GM19023 (cell line): ENCODE measurements at regions not wholly inside any gene's neighbourhood (a gene's known extent, or its start where the extent isn't known, plus 50 kb on each side); places are given as distances from the start of the nearest gene placed in this dataset.
"Not testable (repeated sequence)": the region's sequence is repeated elsewhere in the genome, so short reads cannot be mapped to it uniquely, and the experiment has no call there.

Source experiments
- ATAC-seq: cut with Tn5 transposase; IDR thresholded peaks from one replicate; pipeline ENCODE4 v1.9.1; 2021; ENCODE audit warnings: mild to moderate bottlenecking, moderate library complexity; ENCODE audit not compliant: unreplicated experiment

GRCh38 chr5:99614888-99615287 is 686.1 kb upstream of the CHD1 start:
- ATAC-seq = no peak

GRCh38 chr5:99607124-99607523 is 678.3 kb upstream of the CHD1 start:
- no peak for ATAC-seq

DNA sequence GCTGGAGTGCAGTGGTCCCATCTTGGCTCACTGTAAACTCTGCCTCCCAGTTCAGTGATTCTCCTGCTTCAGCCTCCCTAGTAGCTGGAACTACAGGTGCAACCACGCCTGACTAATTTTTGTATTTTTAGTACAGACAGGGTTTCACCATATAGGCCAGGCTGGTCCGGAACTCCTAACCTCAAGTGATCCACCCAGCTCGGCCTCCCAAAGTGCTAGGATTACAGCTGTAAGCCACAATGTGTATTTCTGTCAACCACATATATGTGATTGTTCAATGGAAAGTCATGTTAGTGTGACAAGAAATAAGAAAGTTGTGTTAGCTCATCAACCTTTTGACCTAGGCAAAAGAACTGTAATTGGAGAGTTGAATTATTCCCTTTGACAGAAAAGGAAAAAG is 677.1 kb upstream of the CHD1 start:
- no peak for ATAC-seq

GRCh38 chr5:99600952-99601351 is 672.1 kb upstream of the CHD1 start:
- no peak for ATAC-seq

DNA sequence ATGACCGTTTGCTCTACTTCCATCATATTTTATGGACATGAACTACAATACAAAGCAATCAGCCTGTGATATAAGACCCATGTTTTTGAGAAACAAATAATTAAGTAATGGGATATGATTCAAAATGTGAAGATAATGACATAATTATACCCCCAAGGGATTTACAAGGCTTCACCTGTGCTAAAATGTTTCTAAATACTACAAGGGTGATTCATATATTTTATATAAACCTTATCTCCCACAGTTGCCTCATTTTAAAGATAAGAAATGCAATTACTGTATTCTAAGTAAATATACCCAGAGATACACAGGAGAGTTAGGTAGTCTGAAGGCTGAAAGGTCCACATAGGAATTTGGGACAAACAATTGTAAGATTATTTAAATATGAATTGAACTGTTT is 662.0 kb upstream of the CHD1 start:
- ATAC-seq = no peak

DNA sequence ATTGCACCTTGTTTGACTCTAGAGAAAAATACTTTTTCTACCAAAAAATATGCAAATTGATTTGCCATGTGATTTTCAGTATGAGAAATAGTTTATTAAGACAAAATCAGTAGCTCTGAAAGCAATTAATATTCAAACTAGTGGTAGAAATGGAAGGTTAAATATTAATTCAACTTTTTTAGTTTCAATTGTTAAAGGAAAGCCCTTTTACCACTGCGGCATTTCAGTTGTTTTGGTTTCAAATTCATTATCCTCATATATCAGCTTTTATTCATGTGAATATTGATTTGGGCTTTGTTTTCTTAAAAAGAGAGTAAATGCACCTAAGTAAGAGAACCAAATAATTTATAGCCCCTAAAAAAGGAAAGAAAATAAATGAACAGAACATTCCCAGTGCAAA is 660.6 kb upstream of the CHD1 start:
- ATAC-seq = no peak

- ATAC-seq = no peak
Observed at GRCh38 chr5:99587983-99588382, 659.2 kb upstream of the CHD1 start.

DNA sequence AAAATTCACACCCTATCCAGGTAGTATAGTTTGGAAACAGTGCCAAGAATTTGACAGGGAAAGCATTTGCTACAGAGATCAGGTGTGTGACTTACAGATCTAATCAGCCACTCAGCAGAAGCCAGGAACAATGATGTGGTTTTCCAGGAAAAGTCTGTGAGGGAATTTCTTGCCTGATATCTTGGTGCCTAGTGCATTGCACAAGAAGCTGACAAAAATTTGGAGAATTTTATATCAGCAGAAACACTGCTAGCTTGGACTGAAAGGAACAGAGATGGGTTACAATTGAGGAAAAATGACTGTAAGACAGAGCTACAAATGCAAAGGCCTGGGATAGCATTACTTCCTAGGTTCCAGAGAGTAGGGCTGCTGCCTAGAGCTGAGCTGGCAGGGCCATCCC is 658.1 kb upstream of the CHD1 start:
- ATAC-seq = no peak

DNA sequence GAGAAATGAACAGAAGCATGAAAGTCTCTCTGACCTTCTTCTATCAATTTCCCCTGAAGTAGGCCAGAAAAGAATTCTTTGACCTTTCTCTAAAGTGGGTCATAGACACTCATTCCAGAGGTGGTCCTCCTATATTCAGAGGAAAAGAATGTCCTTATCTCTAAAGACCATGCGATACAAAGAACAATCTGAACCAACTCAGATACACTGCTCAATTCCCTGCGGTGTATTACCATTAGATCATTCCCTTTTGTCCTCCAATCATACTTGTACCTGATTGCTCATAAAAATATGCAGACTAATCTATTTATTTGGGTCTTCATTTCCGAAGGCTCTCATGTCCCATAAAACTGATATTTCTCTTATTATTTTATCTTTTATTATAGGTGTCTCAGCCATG is 652.4 kb upstream of the CHD1 start:
- not testable (repeated sequence) for ATAC-seq

- ATAC-seq = not testable (repeated sequence)
Observed at GRCh38 chr5:99562937-99563627, 634.3 kb upstream of the CHD1 start.

GRCh38 chr5:99553211-99553810 is 624.5 kb upstream of the CHD1 start:
- no peak for ATAC-seq

GRCh38 chr5:99544356-99544755 is 615.5 kb upstream of the CHD1 start:
- no peak for ATAC-seq

- ATAC-seq = no peak
Observed at GRCh38 chr5:99543841-99544240, 615.0 kb upstream of the CHD1 start.

DNA sequence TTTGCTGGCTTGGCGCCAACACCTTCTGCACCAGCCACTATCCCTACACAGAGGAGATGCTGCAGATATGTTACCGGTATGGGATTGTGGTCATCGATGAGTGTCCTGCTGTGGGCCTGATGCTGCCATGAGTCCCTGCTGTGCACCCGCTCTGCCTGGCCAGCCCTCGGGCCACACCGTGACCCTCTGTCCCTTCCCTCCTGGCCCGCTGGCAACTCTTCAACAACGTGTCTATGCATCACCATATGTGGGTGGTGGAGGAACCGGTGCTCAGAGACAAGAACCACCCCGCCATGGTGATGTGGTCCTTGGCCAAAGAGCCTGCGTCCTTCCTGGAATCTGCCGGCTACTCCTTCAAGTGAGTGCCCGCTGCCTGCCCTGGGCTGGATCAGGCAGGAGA is 605.4 kb upstream of the CHD1 start:
- not testable (repeated sequence) for ATAC-seq

DNA sequence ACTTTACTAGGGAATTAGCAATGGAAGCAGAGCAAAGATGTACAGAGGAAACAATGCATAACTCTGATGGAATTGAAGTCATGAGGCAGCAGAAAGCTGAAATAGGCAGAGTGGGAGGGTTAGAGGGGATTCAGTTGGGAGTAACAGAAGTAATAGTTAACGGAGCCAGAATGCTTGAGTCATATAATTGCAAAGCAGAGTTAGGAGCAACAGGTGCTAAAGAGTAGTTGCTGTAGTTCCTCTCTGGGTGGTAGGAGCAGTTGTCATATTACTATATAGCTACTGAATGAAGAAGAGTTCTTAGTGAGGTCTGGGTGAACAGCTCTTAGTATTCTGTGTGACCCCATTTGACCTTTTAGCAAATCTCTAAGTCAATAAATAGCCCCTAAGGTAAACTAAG is 592.9 kb upstream of the CHD1 start:
- ATAC-seq = not testable (repeated sequence)

GRCh38 chr5:99515864-99516490 is 587.2 kb upstream of the CHD1 start:
- ATAC-seq = not testable (repeated sequence)

- not testable (repeated sequence) for ATAC-seq
Observed at GRCh38 chr5:99510237-99510866, 581.5 kb upstream of the CHD1 start.

DNA sequence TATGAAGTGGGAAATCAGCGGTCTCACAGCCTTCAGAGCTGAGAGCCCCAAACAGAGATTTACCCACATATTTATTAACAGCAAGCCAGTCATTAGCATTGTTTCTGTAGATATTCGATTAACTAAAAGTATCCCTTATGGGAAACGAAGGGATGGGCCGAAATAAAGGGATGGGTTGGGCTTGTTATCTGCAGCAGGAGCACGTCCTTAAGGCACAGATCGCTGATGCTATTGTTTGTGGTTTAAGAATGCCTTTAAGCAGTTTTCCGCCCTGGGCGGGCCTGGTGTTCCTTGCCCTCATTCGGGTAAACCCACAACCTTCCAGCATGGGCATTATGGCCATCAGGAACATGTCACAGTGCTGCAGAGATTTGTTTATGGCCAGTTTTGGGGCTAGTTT is 580.3 kb upstream of the CHD1 start:
- ATAC-seq = not testable (repeated sequence)

DNA sequence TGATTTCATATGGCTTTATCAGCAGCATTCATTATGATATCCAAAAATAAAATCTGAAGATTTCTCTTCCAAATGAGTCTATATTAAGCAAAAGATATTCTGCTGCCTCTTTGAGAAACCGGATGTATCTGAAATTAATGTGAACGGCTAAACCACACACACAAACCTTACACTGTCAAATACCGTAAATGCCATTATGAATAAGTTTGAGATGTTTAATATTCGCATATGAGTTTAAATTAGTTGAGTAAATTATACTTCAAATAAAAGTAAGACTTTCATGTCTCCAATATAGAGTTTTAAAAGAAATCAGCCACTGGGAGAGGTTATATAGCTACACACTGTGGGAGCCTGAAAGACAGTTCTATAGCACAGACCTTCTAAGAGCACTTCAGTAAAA is 566.6 kb upstream of the CHD1 start:
- not testable (repeated sequence) for ATAC-seq

DNA sequence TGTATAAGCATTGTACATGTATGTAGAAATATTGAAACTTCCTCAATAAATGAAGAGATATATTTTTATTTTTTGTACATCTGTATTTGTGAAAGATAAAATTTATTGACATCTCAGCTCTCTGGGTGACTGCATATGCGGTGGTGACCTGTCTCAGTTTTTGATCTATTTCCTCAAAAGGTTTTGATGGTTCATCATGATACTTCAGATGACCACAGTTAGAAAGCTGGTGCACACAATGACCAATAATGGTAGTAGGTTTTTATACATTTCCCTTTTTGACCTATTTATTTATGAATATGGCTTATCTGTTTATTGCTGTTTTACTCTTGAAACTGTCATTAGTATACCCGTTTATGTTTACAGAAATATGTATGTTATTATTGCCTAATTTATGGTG is 549.6 kb upstream of the CHD1 start:
- ATAC-seq = not testable (repeated sequence)

GRCh38 chr5:99473328-99473727 is 544.5 kb upstream of the CHD1 start:
- ATAC-seq = not testable (repeated sequence)

- ATAC-seq = not testable (repeated sequence)
Observed at GRCh38 chr5:99471726-99472125, 542.9 kb upstream of the CHD1 start.
